Kidney glomerular epithelial cell (primary cell): ENCODE measurements at regions not wholly inside any gene's neighbourhood (a gene's known extent, or its start where the extent isn't known, plus 50 kb on each side); places are given as distances from the start of the nearest gene placed in this dataset.
"Not testable (repeated sequence)": the region's sequence is repeated elsewhere in the genome, so short reads cannot be mapped to it uniquely, and the experiment has no call there.

ENCODE experiments used
- DNase-seq: peaks from one replicate; lab custom pipeline; 2025; lab: John Stamatoyannopoulos, UW

- DNase-seq, result not testable (repeated sequence)
These were observed 181.1 kb downstream of the TBC1D2B start for GRCh38 chr15:77896147-77897112.

GRCh38 chr15:77895742-77896141, 181.8 kb downstream of the TBC1D2B start:
- no peak for DNase-seq

GRCh38 chr15:77895145-77895544, 182.4 kb downstream of the TBC1D2B start:
- DNase-seq, result not testable (repeated sequence)

- not testable (repeated sequence) for DNase-seq
These were observed 183.6 kb downstream of the TBC1D2B start for GRCh38 chr15:77893671-77894640.

- not testable (repeated sequence) for DNase-seq
These were observed 184.3 kb downstream of the TBC1D2B start for GRCh38 chr15:77893246-77893645.

- DNase-seq, result no peak
These were observed 185.2 kb downstream of the TBC1D2B start for GRCh38 chr15:77892335-77892734.

- not testable (repeated sequence) for DNase-seq
These were observed 185.6 kb downstream of the TBC1D2B start for GRCh38 chr15:77891862-77892261.

GRCh38 chr15:77890911-77891801, 186.4 kb downstream of the TBC1D2B start:
- DNase-seq, result not testable (repeated sequence)

- not testable (repeated sequence) for DNase-seq
These were observed 187.4 kb downstream of the TBC1D2B start for GRCh38 chr15:77889828-77890725.

GRCh38 chr15:77889009-77889806, 188.3 kb downstream of the TBC1D2B start:
- no peak for DNase-seq

- DNase-seq, result not testable (repeated sequence)
These were observed 189.7 kb downstream of the TBC1D2B start for GRCh38 chr15:77887563-77888429.

GRCh38 chr15:77886805-77887448, 190.6 kb downstream of the TBC1D2B start:
- no peak for DNase-seq

GRCh38 chr15:77885877-77886500, 191.5 kb downstream of the TBC1D2B start:
- DNase-seq, result not testable (repeated sequence)

GRCh38 chr15:77883012-77883411, 194.5 kb downstream of the TBC1D2B start:
- not testable (repeated sequence) for DNase-seq

- DNase-seq, result no peak
These were observed 195.6 kb downstream of the TBC1D2B start for GRCh38 chr15:77881950-77882349.

GRCh38 chr15:77881535-77881934, 196.0 kb downstream of the TBC1D2B start:
- DNase-seq, result not testable (repeated sequence)

GRCh38 chr15:77879466-77879865, 198.0 kb downstream of the TBC1D2B start:
- DNase-seq, result not testable (repeated sequence)
